C4-2B (cell line): ENCODE measurements at regions not wholly inside any gene's neighbourhood (a gene's known extent, or its start where the extent isn't known, plus 50 kb on each side); places are given as distances from the start of the nearest gene placed in this dataset.
"Not testable (repeated sequence)": the region's sequence is repeated elsewhere in the genome, so short reads cannot be mapped to it uniquely, and the experiment has no call there.

Experiments
- H3K27ac ChIP-seq: fragments of 450-650 bp; 2 replicates; pipeline ENCODE4 v1.5.1; 2017
- CTCF ChIP-seq: fragments of 450-650 bp; conservative IDR thresholded peaks from 2 replicates; pipeline ENCODE4 v1.5.1; 2017; ENCODE audit warnings: mild to moderate bottlenecking
- ZFX ChIP-seq: fragments of 450-650 bp; IDR thresholded peaks from 2 replicates; pipeline ENCODE4 v1.6.1; 2017

GRCh38 chr2:37753758-37754157 is 82.3 kb upstream of the CDC42EP3 start:
- TF ChIP-seq ZFX (no peak), CTCF (no peak)

GRCh38 chr2:37755961-37756559 is 84.6 kb upstream of the CDC42EP3 start:
- not testable (repeated sequence) for H3K27ac ChIP-seq

More at GRCh38 chr2:37753758-37754157, 82.3 kb upstream of the CDC42EP3 start:
- no peak overlapping the region for H3K27ac ChIP-seq

- H3K27ac ChIP-seq: not testable (repeated sequence)
Observed at GRCh38 chr2:37757456-37757855, 86.0 kb upstream of the CDC42EP3 start.

- not testable (repeated sequence) for H3K27ac ChIP-seq
Observed at GRCh38 chr2:37758141-37758601, 86.7 kb upstream of the CDC42EP3 start.

- not testable (repeated sequence) for H3K27ac ChIP-seq
Observed at GRCh38 chr2:37759989-37760388, 88.5 kb upstream of the CDC42EP3 start.

GRCh38 chr2:37760471-37760870 is 89.0 kb upstream of the CDC42EP3 start:
- no peak overlapping the region for H3K27ac ChIP-seq
- no peak for TF ChIP-seq CTCF
- no peak for TF ChIP-seq ZFX

GRCh38 chr2:37762281-37762680 is 90.8 kb upstream of the CDC42EP3 start:
- H3K27ac ChIP-seq: not testable (repeated sequence)

- TF ChIP-seq ZFX: no peak
- no peak for TF ChIP-seq CTCF
- no peak overlapping the region for H3K27ac ChIP-seq
Observed at GRCh38 chr2:37764739-37765138, 93.3 kb upstream of the CDC42EP3 start.

- H3K27ac ChIP-seq: no peak overlapping the region
- TF ChIP-seq CTCF (no peak), ZFX (no peak)
Observed at GRCh38 chr2:37766106-37766505, 94.7 kb upstream of the CDC42EP3 start.

GRCh38 chr2:37767046-37767445 is 95.6 kb upstream of the CDC42EP3 start:
- H3K27ac ChIP-seq: no peak overlapping the region
- TF ChIP-seq CTCF (no peak), ZFX (no peak)
